Thyroid gland (tissue), 4 donors: ENCODE measurements at regions not wholly inside any gene's neighbourhood (a gene's known extent, or its start where the extent isn't known, plus 50 kb on each side); places are given as distances from the start of the nearest gene placed in this dataset.

Experiments used
- DNase-seq, 2 donors: peaks; one replicate each; pipeline ENCODE4 v3.0.0-alpha.2; 2019
- H3K27ac ChIP-seq, 3 donors: fragments of 200-600 bp; sonication (generic); 1 replicate in 2 of 3; 2 replicates in 1 of 3; pipeline ENCODE4 v1.5.1; 2016 to 2019; ENCODE audit warnings: mild to moderate bottlenecking in 1 of 3, moderate library complexity in 1 of 3
- H3K27me3 ChIP-seq: fragments of 200-600 bp; sonication (generic); one replicate; pipeline ENCODE4 v1.5.1; 2019
- H3K36me3 ChIP-seq, 2 donors: fragments of 200-600 bp; sonication (generic); one replicate each; pipeline ENCODE4 v1.5.1; 2016 to 2019
- H3K4me1 ChIP-seq, 2 donors: fragments of 200-600 bp; sonication (generic); one replicate each; pipeline ENCODE4 v1.5.1; 2017 to 2019
- H3K4me3 ChIP-seq, 3 donors: fragments of 200-600 bp; sonication (generic); replicated peaks in 1 of 3; 1 replicate in 2 of 3; 2 replicates in 1 of 3; pipeline ENCODE4 v1.5.1; 2016; ENCODE audit warnings: mild to moderate bottlenecking in 1 of 3
- H3K9me3 ChIP-seq: fragments of 200-600 bp; sonication (generic); one replicate; pipeline ENCODE4 v1.5.1; 2017
- POLR2A ChIP-seq, 2 donors: fragments of 450-650 bp; IDR thresholded peaks; one replicate each; pipeline ENCODE4 v1.6.1; 2017; ENCODE audit warnings: antibody characterized with exemption in 2 of 2, mild to moderate bottlenecking in 2 of 2, moderate library complexity in 1 of 2
- WGBS, 2 donors: methylation state at CpG; one replicate each; pipeline ENCODE4 v1.1.5; 2017; 5-methylcytosine and 5-hydroxymethylcytosine counted together
- intact Hi-C: fragments of 100-400 bp; cut with DNase I; formaldehyde crosslinking; loops from one replicate; pipeline ENCODE4 v1.15.1; 2023
- TF ChIP-seq, protein P1 (sequence below), 6 experiments: fragments of 200-600 bp in 3 of 6; fragments of 450-650 bp in 3 of 6; sonication (generic) in 3 of 6; IDR thresholded peaks; one replicate each; pipeline ENCODE4 v1.5.1; 2016 to 2019; ENCODE audit warnings: antibody characterized with exemption in 6 of 6, mild to moderate bottlenecking in 2 of 6, inconsistent platforms in 1 of 6, moderate library complexity in 1 of 6

DNA sequence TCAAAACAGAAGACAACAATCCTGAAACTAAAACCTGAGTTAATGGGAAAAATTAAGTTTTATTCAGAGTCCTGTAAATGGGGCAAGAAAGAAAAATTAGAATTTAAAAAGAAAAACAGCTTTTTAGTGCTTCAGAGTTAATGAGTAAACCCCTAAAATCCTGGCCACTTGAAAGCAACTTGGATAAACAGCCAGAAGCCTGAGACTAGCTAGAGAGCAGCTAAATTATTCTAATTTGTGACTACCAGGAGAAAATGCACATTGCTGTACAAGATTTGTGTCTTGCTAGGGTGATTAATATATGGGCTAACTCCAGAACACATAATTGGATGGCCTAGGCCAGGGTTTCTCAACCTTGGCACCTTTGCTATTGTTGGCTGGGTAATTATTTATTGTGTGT lies 62.4 kb upstream of the ARG1 start:
- H3K9me3 ChIP-seq = no peaks in the 10 kb centered on the region
- H3K4me1 ChIP-seq = no peaks in the 10 kb centered on the region
- no peak for DNase-seq
- no peak overlapping the region for H3K27ac ChIP-seq
- TF ChIP-seq, protein P1, sequence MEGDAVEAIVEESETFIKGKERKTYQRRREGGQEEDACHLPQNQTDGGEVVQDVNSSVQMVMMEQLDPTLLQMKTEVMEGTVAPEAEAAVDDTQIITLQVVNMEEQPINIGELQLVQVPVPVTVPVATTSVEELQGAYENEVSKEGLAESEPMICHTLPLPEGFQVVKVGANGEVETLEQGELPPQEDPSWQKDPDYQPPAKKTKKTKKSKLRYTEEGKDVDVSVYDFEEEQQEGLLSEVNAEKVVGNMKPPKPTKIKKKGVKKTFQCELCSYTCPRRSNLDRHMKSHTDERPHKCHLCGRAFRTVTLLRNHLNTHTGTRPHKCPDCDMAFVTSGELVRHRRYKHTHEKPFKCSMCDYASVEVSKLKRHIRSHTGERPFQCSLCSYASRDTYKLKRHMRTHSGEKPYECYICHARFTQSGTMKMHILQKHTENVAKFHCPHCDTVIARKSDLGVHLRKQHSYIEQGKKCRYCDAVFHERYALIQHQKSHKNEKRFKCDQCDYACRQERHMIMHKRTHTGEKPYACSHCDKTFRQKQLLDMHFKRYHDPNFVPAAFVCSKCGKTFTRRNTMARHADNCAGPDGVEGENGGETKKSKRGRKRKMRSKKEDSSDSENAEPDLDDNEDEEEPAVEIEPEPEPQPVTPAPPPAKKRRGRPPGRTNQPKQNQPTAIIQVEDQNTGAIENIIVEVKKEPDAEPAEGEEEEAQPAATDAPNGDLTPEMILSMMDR (IDR thresholded peaks at IDR 0.05) = no peak
- no peak for TF ChIP-seq POLR2A (IDR thresholded peaks at IDR 0.05)
- no peaks in the 10 kb centered on the region for H3K27me3 ChIP-seq
- H3K4me3 ChIP-seq = no peak overlapping the region
- H3K36me3 ChIP-seq = no peaks in the 10 kb centered on the region
- intact Hi-C loops = no loop called here

DNA sequence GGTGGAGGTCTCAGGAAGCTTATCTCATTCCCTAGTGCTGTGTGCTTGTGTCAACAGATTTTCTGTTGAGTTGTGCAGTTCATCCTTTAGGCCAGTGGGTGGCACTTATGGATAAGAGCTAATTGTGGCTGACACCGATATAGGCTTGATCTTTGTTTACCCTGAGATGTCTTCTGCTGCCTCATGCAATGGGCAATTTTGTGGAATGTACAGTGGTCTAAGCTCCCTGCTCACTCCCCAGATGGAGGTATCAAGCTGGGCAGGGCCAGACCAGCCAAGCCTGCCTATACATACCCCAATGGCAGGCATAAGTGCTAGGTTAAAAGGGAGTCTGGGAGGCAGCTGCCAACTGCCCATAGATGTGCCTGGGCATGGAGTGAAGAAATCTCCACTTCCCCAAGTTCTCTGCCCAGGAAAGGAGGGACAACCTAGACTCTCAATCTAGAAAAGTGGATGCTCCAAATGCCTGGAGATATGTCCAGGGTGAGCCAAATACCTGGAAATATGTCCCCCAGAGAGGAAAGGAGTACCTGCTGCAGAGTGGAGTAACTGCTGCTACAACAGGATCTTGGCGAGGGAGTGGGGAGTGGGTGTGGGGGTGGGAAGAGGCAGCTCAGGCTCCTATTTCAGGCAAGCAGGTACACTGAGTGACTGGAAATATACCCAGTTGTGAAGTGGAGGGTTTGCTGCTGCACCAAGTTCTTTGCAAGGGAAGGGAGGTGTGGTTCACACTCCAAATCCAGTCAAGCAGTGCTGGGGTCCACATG lies 53.2 kb upstream of the ARG1 start:
- no peak overlapping the region for H3K4me3 ChIP-seq
- TF ChIP-seq POLR2A (IDR thresholded peaks at IDR 0.05) = no peak
- TF ChIP-seq, protein P1 (IDR thresholded peaks at IDR 0.05) = peak in 5 of 6 experiments; percentile 33 to 77 (median 63)
- no peaks in the 10 kb centered on the region for H3K4me1 ChIP-seq
- DNase-seq = peak; percentile 51 to 56
- H3K27ac ChIP-seq = no peak overlapping the region
- H3K9me3 ChIP-seq = no peaks in the 10 kb centered on the region
- 52 to 71% methylated on average over 1 to 2 of the region's 2 CpGs for whole genome bisulfite sequencing, 2 donors
- no peaks in the 10 kb centered on the region for H3K36me3 ChIP-seq
- H3K27me3 ChIP-seq = no peaks in the 10 kb centered on the region
- intact Hi-C loops = no loop called here
